Lung (tissue), 11 donors: ENCODE measurements at regions not wholly inside any gene's neighbourhood (a gene's known extent, or its start where the extent isn't known, plus 50 kb on each side); places are given as distances from the start of the nearest gene placed in this dataset.
A peak's percentile ranks its signal among the peaks of the same experiment; 100 is the strongest.

Experiments
- ATAC-seq: fragments of 200-7000 bp; cut with Tn5 transposase; one replicate; pipeline ENCODE4 v1.9.1; 2020; ENCODE audit warnings: moderate number of reproducible peaks; ENCODE audit not compliant: insufficient read depth, low FRiP score
- DNase-seq, 3 donors: peaks; one replicate each; pipeline ENCODE4 v3.0.0-alpha.2; 2013 to 2017
- H3K27ac ChIP-seq, 2 donors: one replicate each; pipeline ENCODE4 v1.5.1; 2013; ENCODE audit warnings: mild to moderate bottlenecking in 2 of 2, moderate library complexity in 2 of 2, control low read depth in 1 of 2, inconsistent platforms in 1 of 2, low read depth in 1 of 2, low read length in 1 of 2
- H3K27me3 ChIP-seq, 3 donors: one replicate each; pipeline ENCODE4 v1.5.1; 2013; ENCODE audit warnings: low read length in 2 of 3; ENCODE audit not compliant: control insufficient read depth in 3 of 3, insufficient read depth in 3 of 3
- H3K36me3 ChIP-seq, 4 donors: one replicate each; pipeline ENCODE4 v1.5.1; 2013; ENCODE audit warnings: low read length in 4 of 4, mild to moderate bottlenecking in 1 of 4, moderate library complexity in 1 of 4; ENCODE audit not compliant: control insufficient read depth in 4 of 4, insufficient read depth in 4 of 4
- H3K4me1 ChIP-seq, 5 donors: one replicate each; pipeline ENCODE4 v1.5.1; 2013; ENCODE audit warnings: low read length in 5 of 5, mild to moderate bottlenecking in 2 of 5, moderate library complexity in 1 of 5; ENCODE audit not compliant: control insufficient read depth in 5 of 5, insufficient read depth in 5 of 5
- H3K4me3 ChIP-seq: one replicate; pipeline ENCODE4 v1.5.1; 2013; ENCODE audit warnings: mild to moderate bottlenecking, control low read depth, moderate library complexity
- H3K9ac ChIP-seq, 2 donors: one replicate each; pipeline ENCODE4 v1.5.1; 2013; ENCODE audit warnings: low read length in 2 of 2, control low read depth in 1 of 2; ENCODE audit not compliant: insufficient read depth in 1 of 2
- H3K9me3 ChIP-seq, 4 donors: one replicate each; pipeline ENCODE4 v1.5.1; 2013; ENCODE audit warnings: low read length in 3 of 4, mild to moderate bottlenecking in 1 of 4, moderate library complexity in 1 of 4; ENCODE audit not compliant: control insufficient read depth in 4 of 4, insufficient read depth in 3 of 4
- CTCF ChIP-seq: IDR thresholded peaks from 2 replicates; pipeline ENCODE4 v1.5.1; 2012; ENCODE audit warnings: mild to moderate bottlenecking; ENCODE audit errors: control extremely low read depth, extremely low read depth
- WGBS, 2 donors: extraction: QIAGEN DNeasy Blood & Tissue Kit; methylation state at CpG; one replicate each; pipeline ENCODE4 v1.1.7; 2013; 5-methylcytosine and 5-hydroxymethylcytosine counted together
- donor health status: control.
- donor health status: control.
- donor health status: Bipolar disorder and iron deficiency.
- donor health status: healthy.
- donor health status: DM: yes; HTN: yes; CAD: no.

DNA sequence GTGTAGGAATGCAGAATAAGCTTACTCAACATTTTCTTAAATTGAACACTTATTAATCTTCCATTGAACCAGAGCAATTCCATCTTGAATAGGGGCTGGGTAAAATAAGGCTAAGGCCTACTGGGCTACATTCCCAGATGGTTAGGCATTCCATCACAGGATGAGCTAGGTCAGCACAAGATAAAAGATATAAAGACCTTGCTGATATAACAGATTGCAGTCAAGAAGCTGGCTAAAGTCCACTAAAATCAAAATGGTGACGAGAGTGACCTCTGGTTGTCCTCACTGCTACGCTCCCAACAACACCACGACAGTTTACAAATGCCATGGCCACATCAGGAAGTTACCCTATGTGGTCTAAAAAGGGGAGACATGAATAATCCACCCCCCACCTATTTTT, 156.1 kb downstream of the NXNL2 start:
- WGBS, 2 donors: 82 to 85% methylated on average over 3 of the region's 3 CpGs
- H3K9ac ChIP-seq: no peak overlapping the region
- H3K36me3 ChIP-seq: no peaks in the 10 kb centered on the region

DNA sequence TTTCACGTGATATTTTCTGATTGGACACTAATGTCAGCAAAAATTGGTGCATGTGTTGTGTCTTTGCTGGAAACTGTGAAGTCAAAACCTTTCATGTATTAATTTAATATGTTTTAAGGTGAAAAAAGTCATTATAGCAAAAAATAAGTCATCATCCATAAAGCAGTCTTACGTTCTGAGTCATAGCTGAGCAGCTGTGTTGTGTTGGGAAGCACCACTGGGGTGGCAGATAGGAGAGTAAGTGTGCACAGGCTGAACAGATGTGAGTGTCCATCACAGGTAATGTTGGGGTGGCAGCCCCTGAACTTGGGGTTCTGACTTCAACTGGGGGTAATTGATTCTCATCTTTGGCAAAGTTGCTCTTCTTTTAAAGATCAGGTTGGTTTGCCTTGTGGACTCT, 156.8 kb downstream of the NXNL2 start:
- no peak for TF ChIP-seq CTCF
- no peak for DNase-seq
- no peaks in the 10 kb centered on the region for H3K27me3 ChIP-seq
- H3K4me1 ChIP-seq: peaks cover 0 to 20% (median 0%) of the 10 kb centered on the region in 5 donors
- 90% methylated on average over 2 of the region's 2 CpGs for WGBS, 2 donors
- H3K4me3 ChIP-seq: no peak overlapping the region
- H3K27ac ChIP-seq: no peak overlapping the region
- ATAC-seq: no peak
- H3K36me3 ChIP-seq: no peaks in the 10 kb centered on the region
- H3K9ac ChIP-seq: no peak overlapping the region
- peaks cover 0 to 4% (median under 1%) of the 10 kb centered on the region in 4 donors for H3K9me3 ChIP-seq

More for the DNA sequence above, 156.1 kb downstream of the NXNL2 start:
- Histone ChIP-seq H3K4me3 (no peak overlapping the region), H3K9me3 (peaks cover 0 to 4% (median under 1%) of the 10 kb centered on the region in 4 donors), H3K27ac (no peak overlapping the region), H3K4me1 (peaks cover 0 to 20% (median 0%) of the 10 kb centered on the region in 5 donors), H3K27me3 (no peaks in the 10 kb centered on the region)
- ATAC-seq (no peak), DNase-seq (no peak)
- TF ChIP-seq CTCF: no peak

DNA sequence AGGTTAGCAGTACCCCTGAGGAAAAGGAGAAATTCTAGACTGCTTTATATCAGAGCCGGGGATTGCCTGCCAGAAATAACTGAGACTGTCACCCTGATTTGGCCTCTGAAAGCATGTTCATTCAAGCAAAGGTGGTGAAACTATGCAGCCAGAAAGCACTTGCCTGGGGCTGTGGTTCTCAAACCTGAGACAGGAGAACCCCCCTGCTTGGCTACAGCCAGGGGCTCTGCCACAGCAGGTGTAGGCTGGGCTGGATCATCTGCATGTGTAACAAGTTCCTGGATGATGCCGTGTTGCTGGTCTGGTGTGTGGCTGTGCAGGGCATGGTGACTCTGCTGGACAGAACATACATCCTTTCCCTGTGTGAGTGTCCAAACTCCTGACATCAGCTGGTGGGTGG, 157.8 kb downstream of the NXNL2 start:
- DNase-seq (no peak), ATAC-seq (no peak)
- WGBS, 2 donors: 87% methylated on average over 2 of the region's 2 CpGs
- Histone ChIP-seq H3K27ac (no peak overlapping the region), H3K36me3 (no peaks in the 10 kb centered on the region), H3K4me3 (no peak overlapping the region), H3K27me3 (no peaks in the 10 kb centered on the region), H3K4me1 (peaks cover 0 to 23% (median 2%) of the 10 kb centered on the region in 5 donors), H3K9ac (no peak overlapping the region), H3K9me3 (peaks cover 0 to 4% (median under 1%) of the 10 kb centered on the region in 4 donors)
- no peak for TF ChIP-seq CTCF

DNA sequence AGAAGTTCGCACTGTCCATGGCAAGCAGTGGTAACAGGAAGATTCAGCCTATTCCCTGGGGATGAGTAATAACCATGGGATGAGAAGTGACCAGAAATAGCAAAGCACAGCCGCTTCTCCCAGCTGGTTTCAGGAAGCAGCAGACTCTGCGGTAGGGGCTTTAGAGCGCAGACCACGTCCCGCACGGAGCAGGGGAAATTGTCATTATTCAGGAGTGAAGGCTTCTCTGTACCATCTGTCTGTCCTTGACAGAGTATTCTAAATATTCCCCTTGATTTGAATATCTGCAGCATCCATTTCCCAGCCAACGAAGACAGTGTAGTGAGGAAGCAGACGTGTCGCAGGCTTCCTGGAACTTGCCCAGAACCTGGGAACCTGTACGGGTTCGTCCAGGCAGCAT, 159.6 kb downstream of the NXNL2 start:
- peaks cover 0 to 18% (median 5%) of the 10 kb centered on the region in 5 donors for H3K4me1 ChIP-seq
- WGBS, 2 donors: 55 to 66% methylated on average over 12 of the region's 12 CpGs
- H3K9me3 ChIP-seq: peaks cover 0 to 4% (median 1%) of the 10 kb centered on the region in 4 donors
- H3K9ac ChIP-seq: no peak overlapping the region
- ATAC-seq (no peak), DNase-seq (peak; percentile 53 to 78 (median 58))
- no peak overlapping the region for H3K4me3 ChIP-seq
- no peak overlapping the region for H3K27ac ChIP-seq
- no peaks in the 10 kb centered on the region for H3K27me3 ChIP-seq
- no peak for TF ChIP-seq CTCF
- H3K36me3 ChIP-seq: no peaks in the 10 kb centered on the region
